ENCODE measurements at regions not wholly inside any gene's neighbourhood (a gene's known extent, or its start where the extent isn't known, plus 50 kb on each side); places are given as distances from the start of the nearest gene placed in this dataset.

GRCh38 chrX:830532-830931, 199.9 kb downstream of the SHOX start:
- Histone ChIP-seq H2BK15ac (ENCODE audit: low read length) (no peak overlapping the region), H3K27me3 (replicated peaks in 1 of 4; ENCODE audit: control insufficient read depth in 3 of 4, extremely low read depth in 1 of 4, insufficient read depth in 3 of 4, low read length in 3 of 4) (no peaks in the 10 kb centered on the region), H3K23me2 (ENCODE audit: low read depth, low read length) (no peaks in the 10 kb centered on the region), H3K4me1 (replicated peaks in 1 of 4; ENCODE audit: control insufficient read depth in 3 of 4, insufficient read depth in 4 of 4, low read length in 3 of 4) (peaks cover 1 to 5% (median 3%) of the 10 kb centered on the region in 4 experiments; a peak in 3 of 7 replicates), H3K36me3 (ENCODE audit: control insufficient read depth in 2 of 4, insufficient read depth in 4 of 4, low read length in 3 of 4) (no peaks in the 10 kb centered on the region), H2BK12ac (ENCODE audit: low read depth, low read length) (no peak overlapping the region), H2BK5ac (ENCODE audit: low read depth, low read length) (no peak overlapping the region), H3K14ac (ENCODE audit: insufficient read length) (no peak overlapping the region), H3K4me3 (ENCODE audit: extremely low read depth in 1 of 4, insufficient read depth in 2 of 4, low read depth in 3 of 4, low read length in 4 of 4) (no peak overlapping the region), H3K9me3 (ENCODE audit: insufficient read depth in 2 of 2, low read depth in 1 of 2, low read length in 1 of 2) (peaks cover 0 to 5% of the 10 kb centered on the region in 2 experiments; a peak in 1 of 4 replicates), H4K5ac (ENCODE audit: insufficient read length, low read depth, low read length) (no peak overlapping the region), H2BK120ac (replicated peaks; ENCODE audit: low read depth, low read length) (no peak overlapping the region), H3K4me2 (ENCODE audit: insufficient read depth in 1 of 2, low read depth in 2 of 2, low read length in 2 of 2) (peak overlapping the region in 1 of 2 experiments; percentile 3; a peak in 1 of 4 replicates), H3K9ac (replicated peaks in 1 of 4; ENCODE audit: extremely low read depth in 1 of 4, low read depth in 3 of 4, low read length in 3 of 4) (no peak overlapping the region), H3K79me2 (ENCODE audit: control insufficient read depth in 1 of 2, insufficient read depth in 2 of 2, low read length in 2 of 2) (no peaks in the 10 kb centered on the region), H4K20me1 (replicated peaks in 1 of 2; ENCODE audit: control insufficient read depth in 1 of 2, insufficient read depth in 2 of 2, low read length in 2 of 2) (no peaks in the 10 kb centered on the region), H3K4ac (replicated peaks; ENCODE audit: insufficient read length, low read depth, low read length) (no peak overlapping the region), H3K56ac (replicated peaks; ENCODE audit: insufficient read length, low read depth, low read length) (no peak overlapping the region), H4K91ac (replicated peaks; ENCODE audit: insufficient read length, low read length) (no peak overlapping the region), H4K8ac (ENCODE audit: extremely low read depth, insufficient read depth, low read length) (no peak overlapping the region), H3K23ac (ENCODE audit: insufficient read length) (no peak overlapping the region), H2AFZ (ENCODE audit: low read length) (peak overlapping the region; percentile 68; the same call in 1 of the 2 replicates), H3K79me1 (ENCODE audit: low read depth, low read length) (no peaks in the 10 kb centered on the region), H3K27ac (ENCODE audit: low read depth, low read length) (peak overlapping the region; percentile 24; the same call in 1 of the 2 replicates), H3K18ac (ENCODE audit: extremely low read depth, low read length) (0 out of 2 replicates have a peak overlapping the region, but pooled peaks have one; percentile 34), H2BK20ac (ENCODE audit: low read length) (no peak overlapping the region), H2AK5ac (ENCODE audit: low read depth, low read length) (no peak overlapping the region)
- peak in 1 of 2 experiments; percentile 45 for DNase-seq (ENCODE audit: low read depth in 1 of 2, low spot score in 2 of 2)
- ChIA-PET POLR2A (ENCODE audit: partially characterized antibody) (no interaction called here), CTCF (ENCODE audit: partially characterized antibody) (no interaction called here)
- TF ChIP-seq KDM1A (IDR thresholded peaks at IDR 0.05; ENCODE audit: borderline replicate concordance, low read length) (no peak), CBX8 (IDR thresholded peaks at IDR 0.05; ENCODE audit: borderline replicate concordance, low read depth, low read length) (no peak), ASH2L (IDR thresholded peaks at IDR 0.05; ENCODE audit: low read length) (no peak), RAD21 (IDR thresholded peaks at IDR 0.05 in 1 of 2, conservative IDR thresholded peaks at IDR 0.05 in 1 of 2; ENCODE audit: low read depth in 2 of 2, low read length in 2 of 2) (peak in 1 of 2 experiments; percentile 8; a peak in 1 of 4 replicates), TEAD4 (IDR thresholded peaks at IDR 0.05; ENCODE audit: low read depth, low read length) (peak; percentile 37; the same call in 1 of the 2 replicates), E2F6 (IDR thresholded peaks at IDR 0.05) (peak; percentile 59), SP2 (IDR thresholded peaks at IDR 0.05; ENCODE audit: low read length) (no peak), JUND (IDR thresholded peaks at IDR 0.05; ENCODE audit: low read length) (no peak), ATF3 (IDR thresholded peaks at IDR 0.05; ENCODE audit: insufficient read depth, low read depth, low read length) (no peak), BCL11A (IDR thresholded peaks at IDR 0.05; ENCODE audit: low read depth in 2 of 2, low read length in 2 of 2) (no peak), SUZ12 (IDR thresholded peaks at IDR 0.05; ENCODE audit: low read length) (no peak), TCF12 (IDR thresholded peaks at IDR 0.05; ENCODE audit: low read depth, low read length) (no peak)
- WGBS, 2 experiments (ENCODE audit: extremely low coverage in 1 of 2, insufficient coverage in 1 of 2, insufficient read length in 1 of 2, insufficient replicate concordance in 2 of 2, low coverage in 1 of 2, low lambda C conversion rate in 2 of 2, missing lambda C conversion rate in 1 of 2) = 37% methylated on average over 5 of the region's 6 CpGs; no CpG with 5 or more reads in 1 of the 2 experiments
- FAIRE-seq = no peak

All from H1 (cell line).